Neural crest cell (in vitro differentiated cells): ENCODE measurements at regions not wholly inside any gene's neighbourhood (a gene's known extent, or its start where the extent isn't known, plus 50 kb on each side); places are given as distances from the start of the nearest gene placed in this dataset.

Experiments used
- DNase-seq: peaks from one replicate; pipeline ENCODE4 v3.0.0; 2021; ENCODE audit warnings: low read depth, mixed read lengths, low spot score
- H3K27ac Mint-ChIP-seq: one replicate; pipeline ENCODE4 v1.8.0; 2021; ENCODE audit warnings: mild to moderate bottlenecking, mixed read lengths; ENCODE audit not compliant: unreplicated experiment
- H3K27me3 Mint-ChIP-seq: 2 replicates; pipeline ENCODE4 v1.8.0; 2021; ENCODE audit warnings: low read depth, mild to moderate bottlenecking, mixed read lengths
- H3K36me3 Mint-ChIP-seq: 2 replicates; pipeline ENCODE4 v1.8.0; 2021; ENCODE audit warnings: low read depth, mild to moderate bottlenecking, mixed read lengths
- H3K4me1 Mint-ChIP-seq: 2 replicates; pipeline ENCODE4 v1.8.0; 2021; ENCODE audit warnings: mixed read lengths
- H3K4me3 Mint-ChIP-seq: one replicate; pipeline ENCODE4 v1.8.0; 2021; ENCODE audit warnings: mild to moderate bottlenecking, mixed read lengths
- H3K9me3 Mint-ChIP-seq: 2 replicates; pipeline ENCODE4 v1.8.0; 2021; ENCODE audit warnings: mixed read lengths
- TF ChIP-seq, protein P1 (sequence below): fragments of 200-600 bp; sonication (generic); conservative IDR thresholded peaks from 2 replicates; pipeline ENCODE4 v1.5.0; 2021; ENCODE audit warnings: antibody characterized with exemption, mild to moderate bottlenecking

DNA sequence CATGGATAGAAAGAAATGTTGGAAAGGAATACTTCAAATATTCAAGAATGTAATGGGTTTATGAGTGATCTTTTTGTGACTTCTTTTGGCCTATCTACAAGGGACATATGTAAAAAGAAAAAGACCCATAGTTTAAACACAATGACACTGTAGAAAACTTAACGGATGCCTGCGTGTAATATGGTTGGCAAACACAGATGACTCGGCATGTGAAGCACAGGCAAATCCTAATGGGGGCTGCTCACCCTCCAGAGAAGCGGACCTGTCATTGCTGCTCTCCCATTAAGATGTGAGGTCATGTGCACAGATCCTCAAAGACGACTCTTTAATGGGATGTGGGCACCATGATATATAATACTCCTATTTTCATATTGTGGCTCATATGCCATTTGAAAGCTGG is 366.6 kb upstream of the TMEM132C start:
- no peaks in the 10 kb centered on the region for H3K4me1 Mint-ChIP-seq
- DNase-seq, result no peak
- TF ChIP-seq, protein P1, sequence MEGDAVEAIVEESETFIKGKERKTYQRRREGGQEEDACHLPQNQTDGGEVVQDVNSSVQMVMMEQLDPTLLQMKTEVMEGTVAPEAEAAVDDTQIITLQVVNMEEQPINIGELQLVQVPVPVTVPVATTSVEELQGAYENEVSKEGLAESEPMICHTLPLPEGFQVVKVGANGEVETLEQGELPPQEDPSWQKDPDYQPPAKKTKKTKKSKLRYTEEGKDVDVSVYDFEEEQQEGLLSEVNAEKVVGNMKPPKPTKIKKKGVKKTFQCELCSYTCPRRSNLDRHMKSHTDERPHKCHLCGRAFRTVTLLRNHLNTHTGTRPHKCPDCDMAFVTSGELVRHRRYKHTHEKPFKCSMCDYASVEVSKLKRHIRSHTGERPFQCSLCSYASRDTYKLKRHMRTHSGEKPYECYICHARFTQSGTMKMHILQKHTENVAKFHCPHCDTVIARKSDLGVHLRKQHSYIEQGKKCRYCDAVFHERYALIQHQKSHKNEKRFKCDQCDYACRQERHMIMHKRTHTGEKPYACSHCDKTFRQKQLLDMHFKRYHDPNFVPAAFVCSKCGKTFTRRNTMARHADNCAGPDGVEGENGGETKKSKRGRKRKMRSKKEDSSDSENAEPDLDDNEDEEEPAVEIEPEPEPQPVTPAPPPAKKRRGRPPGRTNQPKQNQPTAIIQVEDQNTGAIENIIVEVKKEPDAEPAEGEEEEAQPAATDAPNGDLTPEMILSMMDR, result no peak
- no peaks in the 10 kb centered on the region for H3K36me3 Mint-ChIP-seq
- H3K9me3 Mint-ChIP-seq, result no peaks in the 10 kb centered on the region
- H3K27ac Mint-ChIP-seq, result no peak overlapping the region
- H3K27me3 Mint-ChIP-seq, result no peaks in the 10 kb centered on the region
- H3K4me3 Mint-ChIP-seq, result no peak overlapping the region

DNA sequence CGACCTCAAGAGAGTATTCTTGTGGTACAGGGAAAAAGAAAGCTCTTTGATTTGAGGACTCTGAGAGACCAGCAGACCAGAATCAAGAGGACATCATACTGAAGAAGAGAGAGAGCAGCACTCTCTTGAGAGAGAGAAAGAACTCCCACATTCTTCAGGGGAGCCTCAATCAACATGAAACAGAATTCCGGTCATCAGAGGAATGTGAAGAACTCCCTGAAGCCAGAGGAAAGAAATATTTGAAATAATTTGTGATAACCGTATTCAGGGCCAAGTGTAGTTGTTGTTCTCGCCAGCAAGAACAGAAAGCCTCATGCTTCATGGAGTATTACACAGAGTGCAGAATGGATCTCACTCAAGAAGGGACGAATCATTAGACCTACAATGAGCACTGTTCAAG is 363.8 kb upstream of the TMEM132C start:
- H3K36me3 Mint-ChIP-seq, result no peaks in the 10 kb centered on the region
- no peaks in the 10 kb centered on the region for H3K27me3 Mint-ChIP-seq
- TF ChIP-seq, protein P1, result no peak
- H3K4me1 Mint-ChIP-seq, result no peaks in the 10 kb centered on the region
- no peak overlapping the region for H3K27ac Mint-ChIP-seq
- no peaks in the 10 kb centered on the region for H3K9me3 Mint-ChIP-seq
- no peak overlapping the region for H3K4me3 Mint-ChIP-seq
- DNase-seq, result no peak

DNA sequence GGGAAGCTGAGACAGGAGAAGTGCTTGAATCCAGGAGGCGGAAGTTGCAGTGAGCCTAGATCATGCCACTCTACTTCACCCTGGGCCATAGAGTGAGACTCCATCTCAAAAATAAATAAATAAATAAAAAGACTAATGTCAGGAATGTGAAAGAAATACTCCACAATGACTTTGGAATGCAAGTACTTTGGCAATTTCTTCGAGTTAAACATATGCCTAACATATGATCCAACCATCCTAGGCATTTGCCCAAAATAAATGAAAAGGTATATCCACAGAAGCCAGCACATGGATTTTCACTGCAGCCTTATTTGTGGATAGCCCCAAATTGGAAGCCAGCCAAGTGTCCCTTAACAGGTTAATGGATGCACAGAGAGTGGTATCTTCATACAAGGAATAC is 357.9 kb upstream of the TMEM132C start:
- Mint-ChIP-seq H3K36me3 (no peaks in the 10 kb centered on the region), H3K27me3 (no peaks in the 10 kb centered on the region), H3K4me1 (no peaks in the 10 kb centered on the region), H3K9me3 (no peaks in the 10 kb centered on the region), H3K4me3 (no peak overlapping the region), H3K27ac (no peak overlapping the region)
- DNase-seq, result no peak
- TF ChIP-seq, protein P1, result no peak

DNA sequence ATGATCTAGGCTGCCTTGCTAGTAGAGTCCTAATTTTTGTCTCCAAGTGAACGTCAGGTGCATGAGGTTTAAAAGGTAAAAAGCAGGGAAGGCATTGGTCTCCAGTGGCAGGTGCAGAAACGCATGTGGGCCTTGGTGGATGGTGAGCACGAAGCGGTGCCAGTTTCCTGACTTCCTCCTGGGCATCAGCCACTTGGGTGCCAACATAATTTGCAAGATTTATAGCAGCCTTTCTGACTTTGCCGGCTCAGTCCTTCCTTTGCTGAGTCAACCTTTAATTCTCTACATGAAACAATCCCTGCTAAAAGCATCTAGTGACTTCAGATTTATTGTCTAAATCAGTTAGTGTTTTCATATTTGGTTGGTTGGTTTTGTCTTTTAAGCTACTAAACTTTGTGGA is 355.7 kb upstream of the TMEM132C start:
- Mint-ChIP-seq H3K27me3 (no peaks in the 10 kb centered on the region), H3K9me3 (no peaks in the 10 kb centered on the region), H3K27ac (no peak overlapping the region), H3K4me3 (no peak overlapping the region), H3K36me3 (no peaks in the 10 kb centered on the region), H3K4me1 (no peaks in the 10 kb centered on the region)
- TF ChIP-seq, protein P1, result no peak
- no peak for DNase-seq

DNA sequence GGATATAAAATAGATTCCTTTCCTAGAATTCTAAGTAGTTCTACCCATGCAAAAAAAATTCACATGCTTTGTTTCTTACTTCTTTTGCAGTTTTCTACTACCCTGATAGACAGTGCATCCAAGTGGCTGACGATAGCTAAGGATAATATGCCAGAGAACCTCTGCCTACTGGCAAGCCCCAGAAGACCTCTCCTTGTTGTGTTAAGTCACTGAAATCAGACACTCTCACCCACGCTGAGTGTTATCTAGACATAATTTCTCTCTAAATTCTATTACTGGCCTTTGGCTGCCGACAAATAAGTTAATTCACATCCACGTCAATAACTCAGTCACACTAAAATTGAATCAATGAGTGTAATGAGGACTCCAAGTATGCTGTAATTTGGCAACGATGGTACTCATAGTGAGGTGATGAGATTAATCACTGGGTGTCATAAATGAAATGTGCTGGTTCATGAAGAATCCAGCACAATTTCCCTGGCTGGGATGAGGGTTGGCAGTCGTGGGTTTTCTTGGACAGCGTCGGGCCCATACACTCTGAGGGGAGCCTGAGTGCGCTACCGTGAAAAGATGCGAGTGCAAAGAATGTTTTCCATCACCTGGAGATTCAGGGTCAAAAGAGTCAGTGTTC is 354.8 kb upstream of the TMEM132C start:
- DNase-seq, result no peak
- Mint-ChIP-seq H3K27ac (no peak overlapping the region), H3K4me1 (no peaks in the 10 kb centered on the region), H3K36me3 (no peaks in the 10 kb centered on the region), H3K27me3 (no peaks in the 10 kb centered on the region), H3K4me3 (no peak overlapping the region), H3K9me3 (no peaks in the 10 kb centered on the region)
- TF ChIP-seq, protein P1, result no peak

DNA sequence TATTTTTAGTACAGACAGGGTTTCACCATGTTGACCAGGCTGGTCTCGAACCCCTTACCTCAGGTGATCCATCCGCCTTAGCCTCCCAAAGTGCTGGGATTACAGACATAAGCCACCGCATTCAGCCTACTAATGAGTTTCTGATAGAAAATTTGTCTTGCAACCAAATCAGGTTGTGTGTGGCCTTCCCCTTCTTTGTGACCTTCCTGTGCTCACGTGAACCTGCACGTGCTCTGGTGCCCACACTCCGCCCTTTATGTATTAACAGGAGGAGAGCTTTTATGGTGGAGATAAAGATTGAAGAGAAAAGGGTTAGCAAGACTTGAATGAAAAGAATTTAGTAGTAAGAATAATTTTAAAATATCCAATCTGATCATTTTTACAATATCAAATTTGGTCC is 343.5 kb upstream of the TMEM132C start:
- no peaks in the 10 kb centered on the region for H3K36me3 Mint-ChIP-seq
- no peaks in the 10 kb centered on the region for H3K9me3 Mint-ChIP-seq
- no peak for DNase-seq
- TF ChIP-seq, protein P1, result no peak
- H3K27ac Mint-ChIP-seq, result no peak overlapping the region
- no peaks in the 10 kb centered on the region for H3K4me1 Mint-ChIP-seq
- no peaks in the 10 kb centered on the region for H3K27me3 Mint-ChIP-seq
- no peak overlapping the region for H3K4me3 Mint-ChIP-seq
